Embryonic facial prominence (tissue), 1 donor: ENCODE measurements at regions not wholly inside any gene's neighbourhood (a gene's known extent, or its start where the extent isn't known, plus 50 kb on each side); places are given as distances from the start of the nearest gene placed in this dataset.
"Not testable (repeated sequence)": the region's sequence is repeated elsewhere in the genome, so short reads cannot be mapped to it uniquely, and the experiment has no call there.

Source experiments
- DNase-seq: peaks from one replicate; pipeline ENCODE4 v3.0.0-alpha.2; 2016; ENCODE audit errors: extremely low spot score

DNA sequence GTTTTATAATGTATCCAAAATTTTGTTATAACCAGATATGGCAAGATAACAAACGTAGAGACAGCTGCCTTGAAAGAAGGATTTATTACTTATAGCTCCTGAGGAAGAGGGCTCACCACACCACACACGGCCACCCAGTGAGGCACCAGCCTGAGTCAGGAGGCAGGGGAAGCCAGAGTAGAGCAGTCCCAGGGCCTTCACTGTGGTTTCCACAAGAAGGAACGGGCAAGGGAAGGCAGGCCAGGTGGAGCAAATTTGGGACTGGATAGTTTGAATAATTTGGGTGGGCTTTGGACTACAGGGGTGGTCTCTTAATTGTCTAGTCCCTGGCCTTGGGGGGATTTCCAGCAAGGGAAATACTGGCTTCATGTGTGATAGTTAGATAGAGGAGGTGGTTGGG is 72.5 kb downstream of the RRAGC start:
- no peak for DNase-seq

DNA sequence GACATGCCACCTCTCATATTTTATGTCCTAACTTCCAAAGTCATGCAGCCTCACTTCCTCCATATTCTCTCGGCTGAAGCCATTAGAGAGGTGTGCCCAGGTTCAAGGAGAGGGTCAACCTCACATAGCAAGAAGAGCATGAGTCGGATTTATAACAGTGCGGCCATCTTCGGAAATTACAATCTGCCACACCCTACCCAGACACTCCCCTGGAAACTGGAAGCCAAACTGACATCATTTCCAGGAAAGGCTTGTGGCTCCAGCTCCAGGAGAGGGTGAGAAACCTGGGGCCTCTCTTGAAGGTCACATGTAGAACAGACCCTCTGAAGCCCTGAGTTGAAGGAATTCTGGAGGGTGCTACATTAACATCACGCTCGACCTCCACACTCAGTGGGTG is 73.5 kb downstream of the RRAGC start:
- no peak for DNase-seq

DNA sequence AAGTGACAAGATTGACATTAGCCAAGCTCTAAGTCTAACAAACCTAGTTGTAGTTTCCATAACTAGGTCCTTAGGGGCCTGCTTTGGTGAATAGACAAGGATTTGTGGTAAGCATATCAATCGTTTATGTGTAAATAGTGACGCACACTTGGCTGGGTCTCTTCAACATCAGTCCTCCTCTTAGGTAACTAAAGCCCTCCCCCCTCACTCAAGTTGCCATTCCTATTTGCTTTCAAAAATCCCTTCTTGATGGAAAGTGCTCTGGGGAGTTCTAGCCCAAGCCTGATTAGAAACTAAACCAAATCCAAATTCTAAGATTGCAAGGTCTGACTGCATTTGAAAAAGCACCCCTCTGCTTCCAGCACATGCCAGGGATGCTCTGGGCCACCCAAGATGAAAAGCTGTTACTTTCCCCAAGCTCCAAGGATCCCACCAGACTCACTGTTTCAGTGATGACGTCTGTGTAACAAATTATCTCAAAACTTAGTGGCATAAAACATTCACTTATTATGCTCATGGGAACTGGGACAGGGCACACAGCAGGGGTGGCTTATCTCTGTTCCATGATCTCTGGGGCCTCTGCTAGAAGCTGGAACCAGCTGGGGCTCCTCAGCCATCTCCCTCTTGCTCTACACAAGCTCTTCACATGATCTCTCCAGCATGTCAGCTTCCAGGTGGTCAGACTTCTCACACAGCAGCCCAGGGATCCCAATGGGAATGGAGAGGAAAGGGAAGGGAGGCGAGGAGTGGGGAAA is 74.1 kb downstream of the RRAGC start:
- no peak for DNase-seq

DNA sequence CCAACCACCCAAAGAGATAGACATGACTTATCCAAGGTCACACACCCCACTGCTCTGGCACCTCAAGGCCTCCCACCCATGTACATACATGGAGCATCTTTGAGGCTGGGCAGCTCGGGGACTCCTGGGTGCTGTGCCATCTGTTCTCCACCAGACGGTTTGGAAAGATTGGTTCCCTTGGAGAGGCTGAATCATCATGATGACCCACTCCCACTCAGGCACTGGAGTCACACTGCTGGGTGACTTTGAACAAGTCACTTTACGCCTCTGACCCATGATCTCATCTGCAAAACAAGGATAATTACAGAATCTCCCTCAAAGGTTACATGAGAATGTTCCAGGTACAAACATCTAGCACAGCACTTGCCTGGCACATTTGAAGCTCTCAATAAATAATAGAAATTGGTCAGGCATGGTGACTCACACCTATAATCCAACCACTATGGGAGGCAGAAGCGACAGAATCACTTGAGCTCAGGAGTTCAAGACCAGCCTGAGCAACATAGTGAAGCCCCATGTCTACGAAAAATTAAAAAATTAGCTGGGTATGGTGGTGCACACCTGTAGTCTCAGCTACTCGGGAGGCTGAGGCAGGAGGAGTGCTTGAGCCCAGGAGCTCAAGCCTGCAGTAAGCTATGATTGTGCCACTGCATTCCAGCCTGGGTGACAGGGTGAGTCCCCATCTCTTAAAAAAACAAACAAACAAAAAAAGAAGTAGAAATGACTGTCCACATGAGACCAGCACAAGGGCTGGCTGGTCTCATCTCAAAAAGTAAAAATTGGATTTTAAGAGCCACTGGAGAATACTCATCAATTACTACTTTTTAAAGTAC is 74.9 kb downstream of the RRAGC start:
- no peak for DNase-seq

DNA sequence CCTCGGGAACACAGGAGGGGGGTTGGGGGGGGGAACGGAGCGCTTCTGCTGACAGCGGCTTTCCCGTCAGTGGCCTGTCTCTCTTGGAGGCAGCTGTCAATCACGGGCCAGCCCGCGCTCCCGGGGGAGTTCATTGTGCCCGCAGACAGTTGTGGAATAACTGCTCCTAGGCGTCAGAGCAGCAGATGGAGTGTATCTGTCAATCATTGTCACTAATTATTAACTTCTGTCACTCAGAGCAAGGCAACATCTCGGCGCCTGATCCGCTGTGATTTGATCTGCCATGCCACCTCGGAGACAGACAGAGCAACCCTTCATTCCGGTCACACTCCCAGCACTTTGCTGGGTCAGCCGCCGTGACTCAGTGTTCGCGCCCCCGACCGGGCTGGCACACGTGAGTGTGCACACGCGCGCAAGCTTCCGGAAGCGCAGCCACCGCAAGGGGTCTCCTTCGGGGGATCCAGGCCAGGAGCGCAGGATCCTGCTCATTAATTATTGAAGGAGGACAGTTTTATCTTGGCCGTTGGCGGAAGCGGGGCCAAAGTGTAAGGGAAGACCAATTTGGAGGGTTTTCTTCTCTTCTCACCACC is 75.8 kb downstream of the RRAGC start:
- no peak for DNase-seq

DNA sequence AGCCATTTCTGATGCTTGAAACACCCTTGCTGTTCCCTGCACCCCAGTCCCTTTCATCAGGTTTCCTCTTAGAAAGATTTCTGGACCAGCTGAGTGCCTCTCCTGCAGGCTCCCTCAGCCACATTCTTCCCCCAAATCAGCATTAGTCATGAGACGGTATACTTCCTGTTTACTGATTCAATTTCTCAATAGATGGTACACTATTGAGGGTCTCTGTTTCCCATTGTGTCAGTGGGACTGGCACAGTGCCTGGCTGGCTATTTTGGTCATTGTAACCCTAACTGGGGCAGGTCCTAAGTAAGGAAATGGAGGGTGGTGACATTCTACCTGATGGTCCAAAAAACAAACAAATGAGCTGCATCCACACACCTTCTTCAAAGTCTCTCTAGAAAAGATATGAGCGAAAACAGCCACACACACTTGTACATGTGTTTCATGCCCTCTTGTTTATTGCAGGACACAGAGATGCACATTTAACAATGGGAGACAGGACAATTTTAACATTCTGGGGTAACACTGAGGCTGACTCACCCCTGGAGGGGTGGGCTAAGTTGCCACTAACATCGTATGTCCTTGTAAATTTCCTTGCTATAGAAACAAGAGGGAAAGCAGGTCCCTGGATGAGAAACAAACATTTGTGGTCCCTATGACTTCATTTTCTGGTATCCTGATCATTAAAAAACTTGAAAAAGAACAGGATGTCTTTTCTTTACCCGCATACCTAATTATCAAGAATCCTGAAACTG is 77.5 kb downstream of the RRAGC start:
- DNase-seq: no peak

DNA sequence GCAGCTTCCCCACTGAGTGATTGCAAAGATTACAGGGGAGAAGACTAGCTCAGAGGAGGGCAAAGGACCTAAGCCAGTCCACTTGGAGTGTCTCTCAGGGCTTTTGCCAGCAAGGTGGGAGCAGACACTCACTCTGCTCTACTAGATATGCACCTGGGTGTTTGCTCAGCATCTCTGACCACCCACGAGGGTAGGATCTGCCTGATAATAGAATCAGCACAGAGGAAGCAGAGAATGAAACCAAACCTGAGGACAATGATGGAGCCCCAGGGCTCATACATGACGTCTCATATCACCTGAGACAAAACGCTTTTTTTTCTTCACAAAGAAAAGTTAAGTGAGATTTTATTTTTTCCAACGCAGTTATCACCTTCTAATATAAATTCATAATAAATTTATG is 79.4 kb downstream of the RRAGC start:
- no peak for DNase-seq

DNA sequence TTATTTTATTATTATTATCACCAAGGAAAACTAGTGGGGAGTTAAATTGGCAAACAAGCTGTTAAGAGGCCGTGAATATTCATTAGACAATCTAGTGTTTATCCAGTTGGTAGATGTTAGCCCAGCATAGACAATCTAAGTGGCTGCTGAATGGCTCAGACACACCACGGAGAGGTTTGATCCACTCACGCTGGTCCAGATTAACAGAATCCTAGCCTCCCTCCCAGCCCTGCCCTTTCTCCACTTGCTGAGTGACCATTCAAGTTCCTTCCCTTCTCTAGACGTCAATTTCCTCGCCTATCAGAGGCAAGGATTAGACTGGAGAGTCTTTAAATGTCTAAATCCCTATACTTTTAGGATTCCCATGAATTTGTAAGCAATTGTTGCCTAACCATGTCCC is 80.1 kb downstream of the RRAGC start:
- DNase-seq: no peak

DNA sequence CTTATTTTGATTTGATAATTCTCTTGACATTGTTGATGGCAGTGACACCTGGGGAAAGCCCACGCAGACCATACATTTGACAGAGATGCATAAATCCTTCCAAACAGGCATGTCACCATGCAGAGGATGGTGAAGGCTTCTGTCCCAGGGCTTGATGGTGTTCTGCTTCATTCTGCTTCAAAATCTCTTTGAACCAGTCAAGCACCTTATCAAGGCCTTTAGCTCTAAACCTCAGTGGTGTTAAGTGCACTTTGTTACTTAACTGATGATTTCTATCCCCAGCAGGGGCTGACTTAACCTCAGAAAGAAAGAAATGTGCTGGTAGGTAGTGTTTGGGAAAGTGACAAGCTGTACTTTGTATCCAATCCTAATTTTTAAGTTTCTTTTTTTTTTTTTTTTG is 81.1 kb downstream of the RRAGC start:
- no peak for DNase-seq

DNA sequence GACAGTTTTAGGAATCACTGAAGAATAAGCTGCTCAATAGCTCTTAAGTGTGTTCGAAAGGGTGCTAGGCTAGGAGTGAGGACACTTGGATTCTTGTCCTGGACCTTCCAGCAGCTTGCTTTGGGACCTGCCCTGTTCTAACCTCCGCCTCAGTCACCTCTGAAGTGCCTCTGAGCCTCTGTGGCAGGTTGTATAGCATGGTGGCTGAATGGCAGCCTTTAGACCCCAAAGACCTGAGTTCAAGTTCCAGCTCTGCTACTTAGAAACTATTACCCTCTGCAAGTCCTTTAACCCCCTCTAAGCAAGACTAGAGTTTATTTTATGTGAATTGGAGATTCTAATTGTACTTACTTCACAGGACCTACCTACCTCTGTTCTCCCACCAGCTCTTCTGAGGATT is 81.5 kb downstream of the RRAGC start:
- no peak for DNase-seq

DNA sequence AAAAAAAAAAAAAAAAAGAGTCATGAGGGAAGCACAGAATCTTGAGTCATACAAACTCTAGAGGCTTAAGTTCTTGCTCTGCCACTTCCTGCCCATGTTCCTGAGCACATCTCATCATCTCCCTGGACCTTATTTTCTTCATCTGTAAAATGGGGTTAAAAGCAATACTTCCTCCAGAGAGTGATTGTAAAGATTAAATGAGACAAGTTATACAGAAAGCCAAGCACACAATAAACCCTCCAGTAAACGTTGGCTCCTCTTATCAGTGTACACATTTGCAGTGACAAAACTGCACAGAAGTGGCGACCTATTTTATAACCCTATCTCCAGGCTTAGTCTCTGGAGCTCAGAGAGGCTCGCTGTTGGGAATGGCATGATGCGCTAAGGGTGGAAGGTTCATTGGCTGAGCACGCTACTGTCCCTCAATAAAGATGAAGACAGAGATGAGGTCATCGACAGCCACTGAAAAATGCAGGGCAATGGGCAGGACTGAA is 82.1 kb downstream of the RRAGC start:
- DNase-seq: no peak

DNA sequence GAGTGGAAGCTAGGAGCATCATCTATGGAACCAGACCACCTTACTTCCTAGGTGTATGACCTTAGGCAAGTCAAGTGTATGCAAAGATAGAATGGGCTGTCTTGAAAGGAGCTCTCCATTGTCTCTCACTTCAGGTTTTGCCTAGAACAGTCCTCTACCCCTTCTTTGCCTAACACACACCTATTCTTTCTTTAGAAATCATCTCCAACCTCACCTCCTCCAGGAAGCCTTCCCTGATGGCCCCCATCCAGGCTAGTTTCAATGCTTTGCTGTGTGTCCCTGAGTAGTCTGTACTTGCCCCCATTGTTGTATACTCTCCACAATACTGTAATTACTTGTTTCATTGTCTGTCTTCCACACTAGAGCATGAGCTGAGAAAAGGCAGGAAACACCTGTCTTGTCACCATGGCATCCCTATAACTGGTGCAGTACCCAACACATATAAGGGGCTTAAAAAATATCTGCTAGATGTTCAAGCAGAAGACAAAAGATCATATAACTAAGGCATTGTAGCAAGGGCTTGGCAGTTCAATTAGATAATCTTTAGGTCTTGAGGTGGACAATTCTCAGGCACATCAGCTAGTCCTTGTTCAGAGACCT is 83.0 kb downstream of the RRAGC start:
- no peak for DNase-seq

DNA sequence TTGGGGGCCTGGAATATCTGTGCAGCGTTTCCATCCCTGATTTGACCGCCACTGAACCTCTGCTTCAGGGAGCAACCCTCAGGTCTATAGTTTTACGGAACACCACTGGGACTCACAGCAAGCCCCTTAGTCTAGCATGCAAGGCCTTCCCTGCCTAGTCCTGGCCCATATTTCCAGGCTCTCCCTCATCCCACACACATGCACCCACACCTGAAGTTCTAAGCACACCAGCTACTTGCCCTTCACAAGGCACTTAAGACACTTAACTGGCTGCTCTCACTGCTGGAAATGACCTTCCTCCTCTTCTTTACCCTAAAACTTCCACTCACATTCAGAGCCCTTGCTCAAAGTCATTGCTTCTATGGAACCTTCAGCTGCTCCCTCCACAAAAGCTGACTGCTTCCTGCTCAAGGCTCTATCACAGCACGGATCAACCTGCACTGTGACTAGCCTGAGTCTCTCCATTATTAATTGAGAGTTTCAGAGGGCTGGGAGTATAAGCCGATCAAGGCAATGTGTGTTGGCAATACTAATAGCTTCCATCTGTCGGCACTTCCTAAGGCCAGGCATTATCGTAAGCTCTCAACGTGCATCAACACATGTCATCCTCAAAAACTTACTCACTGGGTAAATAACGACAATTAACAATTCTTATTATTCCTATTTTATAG is 84.3 kb downstream of the RRAGC start:
- DNase-seq: no peak

DNA sequence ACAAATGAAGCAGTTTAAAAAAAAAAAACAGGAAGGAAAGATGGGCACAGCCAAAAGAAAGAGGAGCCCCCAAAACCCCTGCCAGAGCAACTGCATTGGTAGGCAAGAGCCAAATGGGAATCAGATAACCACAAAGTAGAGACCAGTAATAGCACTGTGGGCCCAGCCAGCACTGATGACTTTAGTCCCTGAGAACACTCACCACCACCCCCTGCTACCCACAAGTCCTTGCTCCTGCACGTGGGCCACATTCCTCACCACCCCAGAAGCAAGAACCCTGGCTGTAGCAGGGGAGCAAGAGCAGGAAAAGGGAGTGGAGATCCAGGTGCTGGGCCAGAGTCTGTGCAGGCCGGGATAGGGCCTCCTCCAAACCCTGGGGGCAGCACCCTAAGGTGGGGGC is 86.1 kb downstream of the RRAGC start:
- no peak for DNase-seq

DNA sequence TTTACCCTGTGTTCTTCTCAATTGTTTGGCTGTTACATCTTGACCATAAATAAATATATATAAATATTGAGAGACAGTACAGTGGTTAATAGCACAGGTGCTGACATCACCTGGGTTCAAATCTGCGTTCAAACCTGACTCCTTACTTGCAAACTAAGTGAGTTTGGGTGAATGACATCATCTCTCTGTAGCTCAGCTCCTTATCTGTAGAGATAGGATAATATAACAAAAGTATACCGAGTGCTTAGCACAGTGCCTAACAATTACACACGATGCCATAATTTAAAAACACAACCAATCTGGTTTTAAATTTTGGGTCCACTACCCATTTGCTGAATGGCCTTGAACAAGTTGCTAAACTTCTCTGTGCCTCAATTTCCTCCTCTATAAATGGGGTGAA is 86.6 kb downstream of the RRAGC start:
- DNase-seq: no peak

DNA sequence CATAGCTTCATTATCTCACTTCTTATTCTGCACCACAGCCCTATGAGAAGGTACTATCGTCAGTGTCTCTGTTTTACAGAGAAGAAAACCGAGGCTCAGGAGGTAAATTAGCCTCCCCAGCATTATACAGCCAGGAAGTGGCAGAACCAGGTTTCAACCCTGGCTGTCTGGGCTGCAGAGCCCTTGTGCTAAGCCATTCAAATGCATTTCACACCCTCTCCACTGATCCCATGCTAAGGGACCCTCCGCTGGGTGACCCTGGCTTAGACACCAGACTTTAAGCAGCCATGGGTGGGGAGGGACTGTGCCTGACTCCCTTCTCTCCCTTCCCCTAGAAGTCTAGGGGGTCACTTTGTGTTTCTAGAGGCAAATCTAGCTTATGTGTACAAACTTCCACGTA is 87.5 kb downstream of the RRAGC start:
- DNase-seq: no peak

DNA sequence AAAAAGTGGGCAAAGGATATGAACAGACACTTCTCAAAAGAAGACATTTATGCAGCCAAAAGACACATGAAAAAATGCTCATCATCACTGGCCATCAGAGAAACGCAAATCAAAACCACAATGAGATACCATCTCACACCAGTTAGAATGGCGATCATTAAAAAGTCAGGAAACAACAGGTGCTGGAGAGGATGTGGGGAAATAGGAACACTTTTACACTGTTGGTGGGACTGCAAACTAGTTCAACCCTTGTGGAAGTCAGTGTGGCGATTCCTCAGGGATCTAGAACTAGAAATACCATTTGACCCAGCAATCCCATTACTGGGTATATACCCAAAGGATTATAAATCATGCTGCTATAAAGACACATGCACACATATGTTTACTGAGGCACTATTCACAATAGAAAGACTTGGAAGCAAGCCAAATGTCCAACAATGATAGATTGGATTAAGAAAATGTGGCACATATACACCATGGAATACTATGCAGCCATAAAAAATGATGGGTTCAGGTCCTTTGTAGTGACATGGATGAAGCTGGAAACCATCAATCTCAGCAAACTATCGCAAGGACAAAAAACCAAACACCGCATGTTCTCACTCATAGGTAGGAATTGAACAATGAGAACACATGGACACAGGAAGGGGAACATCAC is 88.9 kb downstream of the RRAGC start:
- not testable (repeated sequence) for DNase-seq

DNA sequence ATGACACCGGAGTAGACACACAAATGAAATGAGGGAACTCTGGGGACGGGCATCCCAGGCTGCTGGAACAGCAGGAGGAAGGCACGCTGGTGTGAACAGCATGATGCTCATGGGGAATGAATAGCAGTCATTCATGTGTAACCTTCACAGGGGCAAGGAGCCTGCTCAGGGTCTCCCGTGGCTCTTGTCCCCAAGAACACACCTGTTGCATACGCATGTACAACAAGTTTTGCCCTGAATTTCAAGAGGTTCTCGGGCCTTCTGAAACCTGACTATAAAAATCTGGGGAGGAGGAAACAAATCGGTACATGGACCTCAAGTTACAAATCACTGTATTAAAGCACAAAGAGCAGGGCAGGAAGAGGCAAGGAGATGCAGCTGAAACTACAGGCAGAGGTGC is 93.4 kb downstream of the RRAGC start:
- no peak for DNase-seq

DNA sequence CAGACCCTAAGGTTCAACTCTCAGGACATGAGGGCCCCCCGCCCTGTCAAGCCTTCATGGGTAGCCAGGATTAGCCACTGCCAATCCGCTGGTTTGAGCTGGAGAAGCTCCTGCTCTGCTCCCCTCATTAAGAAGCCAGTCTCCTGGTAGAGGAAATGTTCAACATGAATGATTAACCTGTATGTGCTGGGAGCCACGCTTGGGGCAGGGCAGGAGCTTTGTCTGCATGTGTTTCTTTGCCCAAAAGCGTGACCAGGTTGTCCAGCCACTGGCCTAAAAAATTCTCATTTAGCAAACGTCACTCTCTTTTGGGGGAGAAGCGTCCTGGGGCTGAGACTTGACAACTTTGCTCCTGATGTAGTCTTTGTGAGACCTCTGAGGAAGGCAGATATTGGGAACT is 96.5 kb downstream of the RRAGC start:
- DNase-seq: no peak

DNA sequence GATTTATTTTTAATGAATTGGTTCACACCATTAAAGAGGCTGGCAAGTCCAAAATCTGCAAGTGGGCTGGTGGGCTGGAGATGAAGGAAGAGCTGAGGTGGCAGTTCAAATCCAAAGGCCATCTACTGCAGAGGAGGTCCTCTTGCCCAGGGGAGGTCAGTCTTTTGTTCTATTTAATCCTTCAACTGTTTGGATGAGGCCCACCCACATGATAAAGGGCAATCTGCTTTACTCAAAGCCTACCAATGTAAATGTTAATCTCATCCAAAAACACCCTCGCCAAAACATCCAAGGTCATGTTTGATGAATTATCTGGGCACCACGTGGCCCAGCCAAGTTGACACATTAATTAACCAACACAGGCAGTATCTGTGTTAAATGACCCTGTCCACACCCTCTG is 99.0 kb downstream of the RRAGC start:
- no peak for DNase-seq

DNA sequence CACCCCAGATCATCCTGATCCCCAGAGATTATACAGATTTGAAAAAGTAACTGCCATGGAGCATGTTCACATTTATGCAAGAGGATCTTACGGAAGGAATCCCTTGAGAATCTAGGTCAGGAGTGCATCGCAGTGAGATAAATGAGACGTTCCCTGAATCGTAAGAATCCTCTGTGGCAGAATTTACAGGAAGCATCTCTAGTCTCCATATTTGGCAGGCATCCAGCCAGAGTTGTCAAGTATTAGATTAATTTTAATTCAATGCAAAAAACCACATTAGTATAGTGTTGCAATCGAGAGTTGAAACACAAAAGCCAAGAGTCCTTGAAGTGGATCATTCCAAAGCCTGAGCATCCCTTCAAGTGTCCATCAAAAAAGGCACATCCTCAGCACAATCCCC is 100.8 kb downstream of the RRAGC start:
- no peak for DNase-seq
